B cell (primary cell): ENCODE measurements at regions not wholly inside any gene's neighbourhood (a gene's known extent, or its start where the extent isn't known, plus 50 kb on each side); places are given as distances from the start of the nearest gene placed in this dataset.

Source experiments
- ATAC-seq: fragments of 200-7000 bp; cut with Tn5 transposase; one replicate; pipeline ENCODE4 v1.10.0; 2021; ENCODE audit warnings: low read depth, mild to moderate bottlenecking, moderate number of reproducible peaks, moderate library complexity
- CTCF ChIA-PET: fragments of 350-600 bp; sonication (Branson Sonifier 250); formaldehyde crosslinking; loops from one replicate; lab custom pipeline; 2021; ENCODE audit warnings: antibody characterized with exemption, inconsistent platforms; lab: Charles Lee
- POLR2A ChIA-PET: fragments of 350-600 bp; sonication (Branson Sonifier 250); formaldehyde crosslinking; loops from one replicate; lab custom pipeline; 2021; ENCODE audit warnings: antibody characterized with exemption; lab: Charles Lee
- DNase-seq: peaks from one replicate; pipeline ENCODE4 v3.0.0; 2013
- H2AFZ ChIP-seq: 2 replicates; pipeline ENCODE4 v1.6.1; 2012; ENCODE audit warnings: mild to moderate bottlenecking, low read depth, low read length; ENCODE audit not compliant: insufficient read depth, poor library complexity, severe bottlenecking
- H3K27ac ChIP-seq, 2 donors: 1 replicate in 1 of 2; 2 replicates in 1 of 2; pipeline ENCODE4 v1.5.1; 2012 to 2013; ENCODE audit warnings: low read length in 2 of 2, mild to moderate bottlenecking in 2 of 2, moderate library complexity in 1 of 2
- H3K27me3 ChIP-seq, 4 experiments: fragments of 200-600 bp in 1 of 4; sonication (generic) in 1 of 4; replicated peaks in 1 of 4; 1 replicate in 2 of 4; 2 replicates in 2 of 4; pipeline versions ENCODE4 v1.6.1 to v1.7.0; 2013 to 2016; ENCODE audit warnings: low read length in 3 of 4, mild to moderate bottlenecking in 2 of 4, mixed read lengths in 1 of 4, moderate library complexity in 1 of 4; ENCODE audit not compliant: insufficient read depth in 4 of 4, control insufficient read depth in 3 of 4; ENCODE audit errors: control extremely low read depth in 1 of 4
- H3K36me3 ChIP-seq, 2 experiments: replicated peaks in 1 of 2; 1 replicate in 1 of 2; 2 replicates in 1 of 2; pipeline versions ENCODE4 v1.6.1 to v1.7.1; 2013; ENCODE audit warnings: low read length in 1 of 2; ENCODE audit not compliant: insufficient read depth in 2 of 2, control insufficient read depth in 1 of 2; ENCODE audit errors: control extremely low read depth in 1 of 2, extremely low read depth in 1 of 2
- H3K4me1 ChIP-seq, 2 donors: fragments of 200-600 bp in 1 of 2; sonication (generic) in 1 of 2; 1 replicate in 1 of 2; 2 replicates in 1 of 2; pipeline versions ENCODE4 v1.5.1 to v1.6.1; 2013 to 2017; ENCODE audit warnings: low read length in 2 of 2; ENCODE audit not compliant: control insufficient read depth in 2 of 2, insufficient read depth in 2 of 2
- H3K4me2 ChIP-seq: replicated peaks from 2 replicates; pipeline ENCODE3; 2012; ENCODE audit warnings: mild to moderate bottlenecking, low read depth, low read length; ENCODE audit not compliant: poor library complexity, severe bottlenecking
- H3K4me3 ChIP-seq, 5 experiments: fragments of 200-600 bp in 1 of 5; sonication (generic) in 1 of 5; 1 replicate in 3 of 5; 2 replicates in 2 of 5; pipeline versions ENCODE4 v1.5.1 to v1.7.0; 2011 to 2016; ENCODE audit warnings: low read length in 4 of 5, mild to moderate bottlenecking in 4 of 5, low read depth in 2 of 5, control low read depth in 1 of 5, moderate library complexity in 1 of 5; ENCODE audit not compliant: insufficient read depth in 1 of 5; ENCODE audit errors: control extremely low read depth in 1 of 5, extremely low read depth in 1 of 5
- H3K79me2 ChIP-seq: fragments of 200-600 bp; sonication (generic); one replicate; pipeline ENCODE4 v1.6.0; 2016; ENCODE audit warnings: low read length; ENCODE audit not compliant: control insufficient read depth, insufficient read depth
- H3K9ac ChIP-seq: fragments of 200-600 bp; sonication (generic); 2 replicates; pipeline ENCODE4 v1.6.1; 2017; ENCODE audit warnings: mild to moderate bottlenecking, low read length, moderate library complexity
- H3K9me3 ChIP-seq, 3 donors: one replicate each; pipeline versions ENCODE4 v1.6.1 to v1.7.1; 2013; ENCODE audit warnings: low read length in 2 of 3; ENCODE audit not compliant: control insufficient read depth in 2 of 3, insufficient read depth in 1 of 3; ENCODE audit errors: control extremely low read depth in 1 of 3
- H4K20me1 ChIP-seq: 2 replicates; pipeline ENCODE4 v1.6.0; 2012; ENCODE audit warnings: mild to moderate bottlenecking, low read length; ENCODE audit not compliant: insufficient read depth, control insufficient read depth, poor library complexity, severe bottlenecking
- H3K27ac Mint-ChIP-seq: one replicate; pipeline ENCODE4 v1.8.0; 2021; ENCODE audit warnings: mixed read lengths
- H3K27me3 Mint-ChIP-seq: one replicate; pipeline ENCODE4 v1.8.0; 2021; ENCODE audit warnings: mixed read lengths
- H3K4me1 Mint-ChIP-seq: one replicate; pipeline ENCODE4 v1.8.0; 2021; ENCODE audit warnings: mixed read lengths
- H3K4me3 Mint-ChIP-seq: one replicate; pipeline ENCODE4 v1.8.0; 2021; ENCODE audit warnings: mixed read lengths
- H3K9me3 Mint-ChIP-seq: one replicate; pipeline ENCODE4 v1.8.0; 2022; ENCODE audit warnings: mixed read lengths; ENCODE audit not compliant: insufficient read depth
- CTCF ChIP-seq: fragments of 200-600 bp; IDR thresholded peaks from one replicate; pipeline ENCODE4 v1.8.0; 2022; ENCODE audit warnings: antibody characterized with exemption, mild to moderate bottlenecking
- EZH2 ChIP-seq: IDR thresholded peaks from 2 replicates; pipeline ENCODE4 v1.6.1; 2012; ENCODE audit warnings: borderline replicate concordance, low read depth, mild to moderate bottlenecking, moderate library complexity, low read length; ENCODE audit not compliant: insufficient read depth, poor library complexity, severe bottlenecking
- WGBS: methylation state at CpG from one replicate; pipeline ENCODE4 v1.1.5; 2013; ENCODE audit warnings: missing lambda C conversion rate; ENCODE audit not compliant: insufficient coverage; 5-methylcytosine and 5-hydroxymethylcytosine counted together
- intact Hi-C: fragments of 100-400 bp; cut with micrococcal nuclease; formaldehyde crosslinking; loops from one replicate; pipeline ENCODE4 v1.10.0; 2022

- Histone ChIP-seq H3K79me2 (no peaks in the 10 kb centered on the region), H3K27me3 (no peaks in the 10 kb centered on the region), H3K9me3 (peaks cover 0 to 1% (median 0%) of the 10 kb centered on the region in 3 donors), H4K20me1 (no peaks in the 10 kb centered on the region), H3K9ac (no peak overlapping the region), H3K27ac (no peak overlapping the region), H3K36me3 (no peaks in the 10 kb centered on the region), H3K4me2 (no peak overlapping the region), H2AFZ (no peak overlapping the region), H3K4me1 (no peaks in the 10 kb centered on the region), H3K4me3 (no peak overlapping the region)
- H3K27me3 Mint-ChIP-seq: no peaks in the 10 kb centered on the region
- intact Hi-C loops: no loop called here
- DNase-seq (no peak), ATAC-seq (no peak)
- POLR2A ChIA-PET: no interaction called here
- WGBS: no CpG with 5 or more reads among the region's 2 CpGs
- no peak overlapping the region for H3K27ac Mint-ChIP-seq
- no peaks in the 10 kb centered on the region for H3K9me3 Mint-ChIP-seq
- CTCF ChIA-PET: no interaction called here
- TF ChIP-seq CTCF (no peak), EZH2 (no peak)
- no peaks in the 10 kb centered on the region for H3K4me1 Mint-ChIP-seq
- H3K4me3 Mint-ChIP-seq: no peak overlapping the region
Observed at GRCh38 chr4:141415651-141416050, 195.0 kb downstream of the ZNF330 start.

DNA sequence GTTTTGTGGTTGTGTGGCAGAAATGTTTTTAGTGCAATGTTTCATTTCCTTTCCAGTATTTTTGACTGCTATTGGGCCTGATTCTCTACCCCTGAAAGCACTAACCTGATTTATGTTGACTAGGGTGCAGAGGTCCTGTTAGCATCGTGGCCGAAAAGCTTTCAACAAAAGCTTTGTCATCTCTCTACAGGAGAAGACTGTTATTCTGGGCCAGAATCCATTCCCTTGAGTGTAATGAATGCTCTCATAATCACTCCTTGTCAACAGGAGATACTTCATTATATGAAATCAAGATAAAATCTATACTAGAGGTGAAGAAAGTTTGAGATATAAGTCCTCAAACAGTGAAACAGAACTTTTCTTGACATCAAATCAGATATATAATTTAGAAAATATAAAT lies 195.5 kb downstream of the ZNF330 start:
- Mint-ChIP-seq H3K27ac (no peak overlapping the region), H3K4me3 (no peak overlapping the region), H3K27me3 (no peaks in the 10 kb centered on the region), H3K9me3 (no peaks in the 10 kb centered on the region), H3K4me1 (no peaks in the 10 kb centered on the region)
- TF ChIP-seq CTCF: no peak
- no peak for TF ChIP-seq EZH2
- POLR2A ChIA-PET: no interaction called here
- peaks cover 0 to 1% (median 0%) of the 10 kb centered on the region in 3 donors for H3K9me3 ChIP-seq
- H4K20me1 ChIP-seq: no peaks in the 10 kb centered on the region
- 100% methylated on average over 2 of the region's 2 CpGs for WGBS
- H3K4me2 ChIP-seq: no peak overlapping the region
- no peak overlapping the region for H3K27ac ChIP-seq
- no peaks in the 10 kb centered on the region for H3K4me1 ChIP-seq
- no peak overlapping the region for H3K9ac ChIP-seq
- intact Hi-C loops: no loop called here
- H3K4me3 ChIP-seq: no peak overlapping the region
- H3K27me3 ChIP-seq: no peaks in the 10 kb centered on the region
- no peak overlapping the region for H2AFZ ChIP-seq
- no peaks in the 10 kb centered on the region for H3K36me3 ChIP-seq
- CTCF ChIA-PET: no interaction called here
- DNase-seq: no peak
- H3K79me2 ChIP-seq: no peaks in the 10 kb centered on the region
- ATAC-seq: no peak
